GM21423 (cell line): ENCODE measurements at regions not wholly inside any gene's neighbourhood (a gene's known extent, or its start where the extent isn't known, plus 50 kb on each side); places are given as distances from the start of the nearest gene placed in this dataset.
"Not testable (repeated sequence)": the region's sequence is repeated elsewhere in the genome, so short reads cannot be mapped to it uniquely, and the experiment has no call there.

Experiments
- ATAC-seq: cut with Tn5 transposase; IDR thresholded peaks from one replicate; pipeline ENCODE4 v1.9.1; 2021; ENCODE audit warnings: mild to moderate bottlenecking, moderate library complexity; ENCODE audit not compliant: unreplicated experiment

DNA sequence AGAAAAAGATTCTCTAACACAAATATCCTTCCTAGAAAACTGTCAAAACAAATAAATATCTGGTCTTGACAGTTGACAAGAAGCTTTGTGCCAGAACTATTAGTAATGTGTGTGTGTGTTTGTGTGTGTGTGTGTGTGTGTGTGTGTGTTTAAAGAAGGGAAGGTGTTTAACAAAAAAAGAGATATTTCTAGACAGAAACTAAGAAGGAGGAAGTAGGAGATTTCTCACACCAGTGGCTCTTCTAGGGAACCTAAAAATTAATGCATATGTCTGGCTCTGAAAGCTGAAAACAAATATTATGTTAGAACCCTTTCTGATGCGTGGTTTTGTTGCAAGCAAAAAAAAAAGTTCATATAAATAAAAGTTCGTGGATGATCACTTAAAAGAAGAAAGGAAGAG is 277.5 kb downstream of the RPS4Y2 start:
- ATAC-seq, result no peak

DNA sequence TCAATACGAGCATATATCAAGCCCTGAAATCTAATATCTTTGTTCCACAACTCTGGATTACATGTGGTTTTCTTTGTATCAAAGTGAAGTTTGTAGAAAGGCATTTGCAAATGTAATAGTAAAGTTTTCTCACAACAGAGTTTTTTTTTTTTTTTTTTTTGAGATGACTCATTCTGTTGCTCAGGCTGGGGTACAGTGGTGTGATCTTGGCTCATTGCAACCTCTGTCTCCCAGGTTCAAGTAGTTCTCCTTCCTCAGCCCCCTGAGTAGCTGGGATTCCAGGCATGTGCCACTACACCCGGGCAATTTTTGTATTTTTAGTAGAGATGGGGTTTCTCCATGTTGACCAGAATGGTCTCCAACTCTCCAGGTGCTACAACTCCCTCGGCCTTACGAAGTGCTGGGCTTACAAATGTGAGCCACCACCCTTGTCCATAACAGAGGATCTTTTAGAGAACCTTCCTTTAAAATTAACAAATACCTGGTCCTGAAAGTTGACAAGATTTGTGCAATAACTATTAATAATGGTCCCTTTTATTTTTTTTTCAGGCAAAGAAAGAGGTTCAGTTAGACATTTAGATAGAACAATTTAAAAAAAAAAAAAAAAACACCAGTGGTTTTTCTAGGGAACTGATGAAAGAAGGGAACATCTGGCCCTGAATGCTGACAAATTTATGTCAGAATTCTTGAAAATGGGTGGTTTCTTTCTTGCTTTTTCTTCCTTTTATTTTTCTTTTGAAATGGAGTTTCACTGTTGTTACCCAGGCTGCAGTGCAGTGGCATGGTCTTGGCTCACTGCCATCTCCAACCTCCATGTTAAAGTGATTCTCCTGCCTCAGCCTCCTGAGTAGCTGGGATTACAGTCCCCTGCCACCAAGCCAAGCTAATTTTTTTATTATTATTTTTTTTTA is 278.5 kb downstream of the RPS4Y2 start:
- ATAC-seq, result no peak

DNA sequence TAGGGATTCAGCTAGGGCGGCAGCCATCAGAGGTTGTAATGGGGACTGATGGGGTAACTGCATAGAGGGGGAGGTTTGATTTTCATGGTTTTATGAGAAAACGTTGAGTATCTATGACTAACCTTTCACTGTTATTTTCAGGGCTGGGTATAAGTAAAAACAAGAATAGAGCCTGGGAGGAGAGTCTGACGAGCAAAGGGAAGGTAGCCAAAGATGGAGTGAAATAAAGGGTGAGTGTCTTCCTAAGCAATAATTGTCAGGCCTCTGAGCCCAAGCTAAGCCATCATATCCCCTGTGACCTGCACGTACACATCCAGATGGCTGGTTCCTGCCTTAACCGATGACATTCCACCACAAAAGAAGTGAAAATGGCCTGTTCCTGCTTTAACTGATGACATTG is 281.5 kb downstream of the RPS4Y2 start:
- ATAC-seq, result not testable (repeated sequence)

DNA sequence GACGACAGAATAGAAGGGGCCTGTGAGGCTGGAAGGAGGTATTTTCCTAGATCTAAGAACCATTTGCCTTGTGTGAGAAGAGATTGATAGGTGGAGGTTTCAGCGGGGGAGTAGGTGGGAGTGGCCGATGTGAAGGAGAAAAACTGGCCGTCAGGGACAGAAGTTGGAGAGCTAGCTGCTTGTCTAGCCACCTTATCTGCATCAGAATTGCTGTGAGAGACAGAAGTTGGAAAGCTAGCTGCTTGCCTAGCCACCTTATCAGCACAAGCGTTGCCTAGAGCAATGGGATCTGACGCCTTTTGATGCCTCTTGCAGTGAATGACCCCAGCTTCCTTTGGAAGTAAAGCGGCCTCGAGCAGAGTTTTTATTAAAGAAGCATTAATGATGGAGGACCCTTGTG is 283.9 kb downstream of the RPS4Y2 start:
- ATAC-seq, result no peak

DNA sequence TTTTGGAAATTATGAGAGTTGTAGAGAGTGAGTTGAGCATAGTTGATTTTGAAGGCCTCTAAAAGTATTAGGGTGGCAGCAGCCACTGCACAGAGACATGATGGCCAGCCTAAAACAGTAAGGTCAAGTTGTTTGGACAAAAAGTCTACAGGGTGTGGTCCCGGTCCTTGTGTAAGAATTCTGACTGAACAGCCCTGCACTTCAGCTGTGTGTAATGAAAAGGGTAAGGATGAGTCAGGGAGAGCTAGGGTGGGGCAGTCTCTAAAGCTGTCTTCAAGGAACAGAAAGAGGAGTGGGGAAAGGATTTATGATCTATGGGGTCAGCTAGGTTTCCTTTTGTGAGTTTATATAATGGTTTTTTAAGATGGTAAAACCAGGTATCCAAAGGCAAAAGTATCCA is 284.8 kb downstream of the RPS4Y2 start:
- not testable (repeated sequence) for ATAC-seq

DNA sequence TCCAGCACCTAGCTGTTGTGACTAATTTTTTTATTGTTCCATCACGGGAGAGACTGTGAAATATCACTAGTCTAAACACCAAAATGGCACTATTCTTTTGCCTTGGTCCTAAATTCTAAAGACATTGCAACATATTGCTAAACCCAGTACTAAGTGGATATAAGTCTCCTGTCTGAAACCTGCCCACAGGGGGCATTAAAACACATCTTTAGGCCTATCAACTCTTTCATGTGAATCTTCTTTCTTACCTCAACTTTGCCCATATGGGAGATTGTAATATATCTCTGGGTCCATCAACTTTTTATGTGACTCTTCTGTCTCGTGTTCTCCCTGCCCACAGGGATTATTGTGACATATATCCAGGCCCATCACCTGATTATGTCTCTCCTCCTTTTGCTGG is 317.2 kb downstream of the RPS4Y2 start:
- ATAC-seq, result no peak

DNA sequence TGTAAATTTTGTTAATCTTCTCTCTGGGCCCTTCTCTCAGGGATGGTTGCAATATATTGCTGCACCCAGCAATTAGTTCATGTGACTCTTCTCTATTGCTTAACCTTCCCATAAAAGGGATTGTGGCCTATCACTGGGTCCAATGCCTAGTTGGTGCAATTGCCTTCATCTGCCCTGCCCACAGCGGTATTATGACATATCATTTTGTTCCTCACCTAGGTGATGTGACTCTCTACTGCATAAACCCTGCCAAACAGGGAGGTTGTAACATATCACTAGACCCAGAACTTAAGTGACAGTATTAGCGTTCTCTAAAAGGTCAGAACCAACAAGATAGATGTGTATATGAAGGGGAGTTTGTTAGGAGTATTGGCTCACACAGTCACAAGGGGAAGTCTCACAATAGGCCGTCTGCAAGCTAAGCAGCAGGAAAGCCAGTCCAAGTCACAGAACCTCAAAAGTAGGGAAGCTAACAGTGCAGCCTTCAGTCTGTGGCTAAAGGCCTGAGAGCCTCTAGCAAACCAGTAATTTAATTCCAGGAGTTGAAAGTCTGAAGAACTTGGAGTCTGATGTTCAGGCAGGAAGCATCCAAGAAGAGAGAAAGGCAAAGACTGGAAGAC is 317.8 kb downstream of the RPS4Y2 start:
- ATAC-seq, result no peak

DNA sequence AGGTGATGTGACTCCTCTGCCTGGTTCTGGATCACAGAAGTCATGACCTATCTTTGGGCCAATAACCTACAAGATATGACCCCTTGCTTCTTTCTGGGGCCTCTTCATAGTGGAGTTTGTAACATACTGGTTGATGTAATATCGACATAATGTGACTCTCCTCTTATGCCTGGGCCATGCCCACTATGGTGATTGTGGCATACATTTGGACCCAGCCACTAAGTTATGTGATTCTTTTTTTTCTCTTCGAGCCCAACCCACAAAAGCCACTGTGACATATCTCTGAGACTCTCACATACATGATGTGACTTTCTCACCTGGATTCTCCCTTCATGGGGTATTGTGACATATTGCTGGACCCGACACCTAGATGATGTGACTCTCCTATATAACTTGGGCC is 319.8 kb downstream of the RPS4Y2 start:
- ATAC-seq, result no peak

DNA sequence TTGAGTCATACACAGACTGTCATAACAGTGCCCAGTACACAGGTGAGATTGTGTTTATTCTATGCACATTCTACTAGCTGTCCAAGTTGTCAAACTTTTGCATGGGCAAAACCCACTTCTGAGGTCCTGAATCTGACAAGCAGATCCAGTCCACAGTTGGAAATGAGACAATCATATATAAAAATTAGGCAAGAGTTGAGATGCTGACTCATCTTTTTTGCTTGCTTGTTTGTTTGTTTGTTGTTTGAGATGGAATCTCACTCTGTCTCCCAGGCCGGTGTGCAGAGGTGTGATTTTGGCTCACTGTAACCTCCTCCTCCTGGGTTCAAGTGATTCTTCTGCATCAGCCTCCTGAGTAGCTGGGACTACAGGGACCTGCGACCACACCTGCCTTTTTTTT is 323.8 kb downstream of the RPS4Y2 start:
- no peak for ATAC-seq

DNA sequence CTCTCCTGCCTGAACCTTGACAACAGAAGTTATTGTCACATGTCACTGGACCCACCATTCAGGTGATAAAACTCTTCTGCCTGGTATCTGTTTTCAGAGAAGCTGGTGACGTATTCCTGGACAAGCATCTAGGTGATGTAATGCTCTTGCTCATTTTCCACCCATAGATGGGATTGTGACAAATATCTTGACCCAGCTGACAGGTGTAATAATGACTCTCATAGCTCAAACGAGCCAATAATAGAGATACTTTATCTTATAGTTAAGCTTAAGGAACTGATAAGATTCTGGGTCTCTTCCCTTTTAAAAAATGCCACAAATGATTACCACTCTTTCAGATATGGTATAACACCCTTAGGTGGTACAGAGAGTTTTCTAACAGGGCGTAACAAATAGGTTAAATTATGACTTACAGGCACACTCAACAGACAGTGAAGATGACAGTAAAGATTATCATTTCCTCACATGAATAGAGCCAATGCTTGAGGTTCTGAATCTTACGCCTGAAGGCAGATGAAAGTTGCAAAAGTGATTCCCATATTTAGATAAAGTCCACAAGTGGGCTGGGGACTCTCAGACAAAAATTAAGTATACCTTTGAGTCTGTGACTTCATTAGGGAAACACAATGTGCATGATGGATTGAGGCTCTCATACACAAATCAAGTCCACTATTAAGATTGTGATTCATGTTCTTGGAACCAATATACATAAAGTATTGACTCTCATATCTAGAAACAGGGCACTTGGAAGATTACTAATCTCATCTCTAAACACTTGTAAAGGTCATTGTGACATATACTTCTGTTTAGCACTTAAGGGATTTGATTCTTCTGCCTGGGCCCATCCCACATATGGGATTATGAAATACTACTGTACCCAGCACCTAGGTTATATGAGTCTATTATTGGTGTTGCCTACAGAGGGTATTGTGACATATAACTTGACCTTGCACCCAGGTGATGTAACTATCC is 326.0 kb downstream of the RPS4Y2 start:
- no peak for ATAC-seq

DNA sequence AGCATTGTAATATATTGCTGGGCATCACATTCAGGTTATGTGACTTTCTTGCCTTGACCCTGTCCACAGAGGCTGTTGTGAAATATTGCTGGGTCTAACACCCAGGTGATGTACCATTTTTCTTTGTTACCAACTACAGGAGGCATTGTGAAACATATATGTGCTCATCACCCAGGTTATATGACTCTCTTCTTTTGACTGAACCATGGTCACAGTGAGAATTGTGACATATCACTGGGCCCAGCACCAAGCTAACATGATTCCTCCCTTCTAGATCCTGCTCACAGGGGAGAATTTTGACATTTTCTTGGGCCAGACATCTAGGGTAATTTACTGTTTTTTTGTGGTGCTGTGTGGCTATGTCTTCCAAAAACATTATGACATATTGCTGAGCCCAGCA is 326.7 kb downstream of the RPS4Y2 start:
- no peak for ATAC-seq

DNA sequence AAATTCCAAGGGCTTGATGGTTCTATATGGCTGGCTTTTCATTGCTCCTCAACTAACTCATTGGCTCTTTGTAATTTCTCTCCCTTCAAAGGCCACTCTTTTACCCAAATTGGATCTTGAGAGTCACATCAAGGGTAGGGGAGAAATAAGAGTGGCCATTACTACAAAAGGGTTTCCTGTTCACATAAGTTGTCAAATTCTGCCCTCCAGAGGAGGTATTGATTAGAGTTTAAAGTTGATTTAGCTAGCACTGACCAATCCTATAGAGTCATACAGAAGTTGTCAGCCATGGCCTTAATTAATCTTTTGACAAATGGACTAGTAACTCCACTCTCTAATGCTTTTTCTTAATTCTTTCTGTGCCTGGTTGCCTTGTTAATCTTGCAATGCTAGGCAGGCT is 336.0 kb downstream of the RPS4Y2 start:
- no peak for ATAC-seq

DNA sequence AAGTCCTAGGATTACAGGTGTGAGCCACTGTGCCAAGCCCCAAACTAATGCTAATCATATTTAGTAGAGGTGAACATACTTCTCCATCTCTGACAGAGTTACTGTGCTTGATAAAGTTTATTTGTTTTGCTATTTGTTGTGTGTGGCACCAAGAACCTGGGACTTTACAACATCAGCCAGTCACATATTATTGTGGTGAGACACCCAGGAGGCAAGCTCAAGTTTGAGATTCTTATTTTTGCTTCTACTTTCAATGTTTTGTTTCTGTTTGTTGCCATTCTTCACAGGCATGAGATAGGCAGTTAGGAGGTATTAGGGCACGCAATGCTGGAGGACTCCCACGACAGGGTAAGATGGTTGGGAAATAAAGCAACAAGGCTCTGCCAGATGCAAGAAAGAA is 346.6 kb downstream of the RPS4Y2 start:
- ATAC-seq, result no peak

DNA sequence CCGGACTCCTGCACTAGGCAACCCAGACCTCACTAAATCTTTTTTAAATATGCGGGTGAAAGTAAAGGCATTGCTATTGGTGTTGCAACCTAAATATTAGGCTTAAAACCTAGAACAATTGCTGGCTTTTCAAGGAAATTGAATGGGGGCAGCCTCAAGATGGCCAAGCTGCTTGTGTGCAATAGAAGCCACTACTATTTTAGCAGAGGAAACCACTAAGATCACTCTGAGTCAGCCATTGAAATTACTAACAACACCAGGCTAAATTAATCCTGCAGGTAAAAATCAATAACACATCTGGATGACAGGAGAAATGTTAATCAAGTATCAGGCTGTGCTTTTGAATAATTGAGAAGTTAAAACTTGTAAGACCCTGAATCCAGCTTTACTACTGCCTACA is 348.0 kb downstream of the RPS4Y2 start:
- ATAC-seq, result no peak

DNA sequence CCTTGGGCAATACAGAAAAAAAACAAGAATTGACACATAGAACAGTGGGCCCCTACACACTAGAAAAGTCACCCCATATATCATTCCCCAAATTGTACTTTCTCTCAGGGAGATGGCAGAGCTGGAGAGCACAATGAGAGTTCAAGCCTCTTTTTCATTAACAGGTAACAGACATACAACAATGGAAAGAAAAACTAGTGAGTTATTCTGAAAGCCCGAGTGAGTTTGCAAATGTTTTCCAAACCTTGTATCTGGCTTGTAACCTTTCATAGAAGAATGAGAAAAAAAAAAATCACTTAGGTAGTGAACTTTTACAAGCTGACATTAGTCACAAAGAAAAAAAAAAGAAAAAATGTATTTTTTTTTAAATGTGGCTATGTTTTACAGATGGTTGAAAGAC is 349.6 kb downstream of the RPS4Y2 start:
- no peak for ATAC-seq

DNA sequence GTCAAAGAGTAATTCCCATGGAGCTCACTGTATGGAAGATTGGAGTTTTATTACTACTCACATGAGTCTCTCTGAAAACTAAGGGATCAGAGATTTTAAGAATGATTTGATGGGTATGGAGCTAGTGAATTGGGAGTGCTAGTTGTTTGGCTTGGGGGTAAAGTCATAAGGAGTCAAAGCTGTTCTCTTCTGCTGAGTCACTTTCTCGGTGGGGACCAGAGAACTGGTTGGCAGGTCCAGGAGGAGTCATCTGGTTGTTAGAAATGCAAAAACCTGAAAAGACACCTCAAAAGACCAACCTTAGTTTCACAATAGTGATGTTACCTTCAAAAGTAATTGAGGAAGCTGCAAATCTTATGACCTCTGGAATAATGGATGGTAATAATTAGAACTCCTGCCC is 355.4 kb downstream of the RPS4Y2 start:
- ATAC-seq, result no peak

DNA sequence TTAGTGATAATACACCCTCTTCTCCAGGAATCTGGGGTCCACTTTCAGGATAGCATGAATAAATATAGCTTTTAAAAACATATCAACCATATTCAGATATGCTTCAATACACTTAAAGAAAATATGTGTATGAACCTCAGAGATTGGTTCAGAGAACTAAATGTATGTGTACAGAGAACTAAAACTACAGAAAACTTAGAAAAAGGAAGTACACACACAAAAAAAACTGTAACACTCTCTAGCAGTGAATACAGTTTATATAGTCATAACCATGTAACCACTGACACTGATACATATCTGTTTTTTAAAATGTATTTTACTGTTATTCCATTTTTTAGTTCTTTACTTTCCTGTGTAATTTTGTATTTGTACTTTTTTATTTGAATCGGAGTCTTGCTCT is 365.2 kb downstream of the RPS4Y2 start:
- no peak for ATAC-seq

DNA sequence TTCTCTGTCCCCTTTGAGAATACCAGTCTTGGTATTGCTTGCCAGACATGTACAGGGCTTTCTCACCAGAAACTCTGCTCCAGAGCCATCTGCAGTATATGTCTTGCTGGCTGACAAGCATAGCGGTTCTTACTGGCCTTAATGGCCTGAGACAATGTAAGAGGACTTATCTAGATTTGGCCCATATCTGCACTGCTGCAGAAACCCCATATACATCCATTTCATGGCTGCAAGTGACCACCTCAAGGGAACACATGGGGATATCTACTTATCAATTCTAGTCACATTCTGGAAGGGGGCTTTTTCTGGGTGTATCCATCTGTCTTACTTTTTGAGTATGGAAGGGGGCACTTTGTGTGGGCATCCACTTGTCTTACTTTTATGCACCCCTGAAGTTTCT is 375.5 kb upstream of the RBMY1B start:
- ATAC-seq, result no peak

DNA sequence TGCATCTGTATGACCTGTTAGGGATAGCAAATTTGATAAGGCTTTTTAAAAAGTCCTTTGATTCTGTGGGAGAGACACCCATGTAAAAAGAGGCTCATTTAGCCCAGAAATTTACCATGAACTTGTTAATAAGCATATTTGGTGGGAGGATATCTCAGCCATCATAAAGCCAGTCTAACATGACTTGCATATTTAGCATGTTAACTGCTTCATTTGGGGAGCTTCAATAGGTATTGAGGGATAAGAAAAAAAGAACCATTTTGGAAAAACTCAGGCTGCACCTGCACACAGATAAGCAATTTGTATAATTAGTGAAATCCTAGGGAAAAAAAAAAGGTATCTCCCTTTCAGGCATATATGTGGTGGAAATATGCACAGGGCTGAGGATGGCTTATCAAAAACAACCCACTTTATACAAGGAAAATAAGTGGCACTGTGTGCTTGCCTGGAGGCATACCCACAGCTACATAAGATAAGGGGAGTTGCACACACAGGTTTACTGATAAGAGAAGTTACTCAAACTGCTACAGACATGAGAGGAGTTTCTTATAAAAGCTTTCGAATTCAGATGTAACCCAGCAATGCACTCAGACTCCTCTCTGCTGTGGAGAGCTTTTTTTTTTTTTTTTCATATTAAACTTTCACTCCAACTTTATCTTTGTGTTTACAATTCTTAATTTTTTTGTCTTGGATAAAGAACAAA is 372.9 kb upstream of the RBMY1B start:
- no peak for ATAC-seq

DNA sequence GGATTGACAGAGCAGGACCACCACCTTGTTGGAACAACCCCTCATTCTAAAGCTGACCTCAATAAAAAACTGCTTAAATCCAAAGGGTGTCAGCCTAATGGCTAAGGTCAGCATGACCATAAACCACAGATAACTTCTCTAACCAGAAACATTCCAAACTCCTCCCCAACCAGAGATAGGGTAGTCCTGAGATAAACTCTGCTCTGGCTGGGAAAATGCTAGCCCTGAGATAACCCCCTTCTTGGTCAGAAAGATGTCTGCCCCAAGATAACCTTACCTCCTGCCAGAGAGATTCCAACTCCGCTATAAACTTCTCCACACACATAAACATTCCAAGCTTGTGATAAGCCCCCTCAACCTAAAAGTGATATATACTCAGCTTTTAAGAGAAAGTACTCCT is 364.8 kb upstream of the RBMY1B start:
- no peak for ATAC-seq

DNA sequence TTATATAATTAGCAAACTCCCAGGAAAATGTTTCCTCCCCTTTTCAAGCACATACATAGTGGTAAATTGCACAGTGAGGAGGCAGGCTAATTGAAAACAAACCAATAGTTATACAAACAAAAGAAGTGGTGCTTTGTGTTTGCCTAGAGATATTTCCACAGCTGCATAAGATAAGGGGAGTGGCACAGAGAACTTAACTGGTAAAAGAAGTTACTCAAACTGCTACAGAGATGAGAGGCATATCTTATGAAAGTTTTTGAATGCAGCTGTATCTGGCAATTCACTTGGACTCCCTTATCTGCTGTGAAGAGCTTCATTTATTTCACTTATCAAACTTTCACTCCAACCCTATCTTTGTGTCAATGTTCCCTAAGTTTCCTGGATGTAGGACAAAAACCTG is 361.2 kb upstream of the RBMY1B start:
- no peak for ATAC-seq
